Anterior cingulate cortex (tissue), 58 donors: ENCODE measurements at regions not wholly inside any gene's neighbourhood (a gene's known extent, or its start where the extent isn't known, plus 50 kb on each side); places are given as distances from the start of the nearest gene placed in this dataset.
A peak's percentile ranks its signal among the peaks of the same experiment; 100 is the strongest.

Experiments used
- DNase-seq, 58 donors: peaks; one replicate each; lab custom pipeline; 2025; lab: John Stamatoyannopoulos, UW

DNA sequence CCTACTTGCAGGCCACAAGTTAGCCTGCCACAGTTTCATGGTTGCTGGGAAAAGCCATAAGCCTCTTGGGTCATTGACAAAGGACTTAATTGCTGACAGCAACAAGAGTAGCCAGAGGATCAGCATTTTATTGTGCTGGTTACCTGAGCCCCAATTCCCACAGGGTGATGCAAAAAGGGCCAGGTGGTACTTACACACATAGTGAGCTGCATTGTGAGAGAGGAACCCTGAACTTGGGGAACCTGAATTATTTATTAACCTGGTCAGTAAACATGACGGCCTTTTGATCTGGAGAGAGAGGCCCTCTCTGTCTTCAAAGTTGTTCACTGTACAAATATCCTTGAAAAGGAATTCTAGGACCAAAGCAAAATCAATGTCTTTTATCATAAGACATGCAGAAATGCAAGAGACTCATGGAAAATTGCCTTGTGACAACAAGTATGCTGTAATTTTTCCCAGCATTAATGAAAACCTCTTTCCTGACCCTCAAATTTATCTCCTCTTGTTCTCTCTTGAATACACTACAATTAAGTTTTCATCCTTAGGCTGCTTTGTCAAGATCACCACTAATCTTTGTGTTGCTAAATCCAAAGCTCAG, 102.9 kb upstream of the PHYHIPL start:
- DNase-seq, result no peak

DNA sequence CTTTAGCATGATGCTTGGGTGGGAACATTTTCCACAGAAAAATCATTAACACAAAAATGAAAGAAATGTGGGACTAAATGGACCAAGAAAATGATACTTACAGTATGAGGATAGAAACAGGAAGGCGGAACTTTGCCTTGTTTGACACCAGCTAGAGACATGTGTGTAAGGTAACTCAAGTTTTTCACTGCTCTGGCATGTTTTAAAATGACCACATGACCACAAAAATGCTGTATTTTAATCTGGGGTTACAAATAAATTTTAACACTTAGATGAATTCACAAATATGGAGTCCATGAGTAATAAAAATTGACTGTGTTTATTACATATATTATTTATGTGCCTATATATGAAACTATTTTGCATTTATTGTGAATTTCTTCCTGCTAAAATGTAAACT, 100.9 kb upstream of the PHYHIPL start:
- DNase-seq, result no peak

DNA sequence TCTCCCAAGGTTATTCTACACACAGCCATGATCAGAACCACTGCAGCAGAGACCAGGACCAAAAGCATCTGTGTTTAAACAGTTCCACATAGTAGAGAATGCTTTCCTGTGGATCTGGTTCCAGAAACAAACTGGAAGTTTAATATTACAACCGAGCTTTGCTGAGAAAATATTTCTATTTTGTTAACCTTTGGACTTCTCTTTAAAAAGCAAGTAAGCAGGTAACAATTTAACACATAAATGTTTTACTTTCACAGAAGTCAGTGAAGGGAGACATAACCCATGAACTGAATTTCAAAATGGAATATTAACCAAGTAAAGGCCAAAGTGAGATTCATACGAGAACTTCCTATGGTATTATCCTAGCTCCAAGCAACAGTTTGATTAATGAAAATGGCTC, 98.6 kb upstream of the PHYHIPL start:
- DNase-seq, result no peak

DNA sequence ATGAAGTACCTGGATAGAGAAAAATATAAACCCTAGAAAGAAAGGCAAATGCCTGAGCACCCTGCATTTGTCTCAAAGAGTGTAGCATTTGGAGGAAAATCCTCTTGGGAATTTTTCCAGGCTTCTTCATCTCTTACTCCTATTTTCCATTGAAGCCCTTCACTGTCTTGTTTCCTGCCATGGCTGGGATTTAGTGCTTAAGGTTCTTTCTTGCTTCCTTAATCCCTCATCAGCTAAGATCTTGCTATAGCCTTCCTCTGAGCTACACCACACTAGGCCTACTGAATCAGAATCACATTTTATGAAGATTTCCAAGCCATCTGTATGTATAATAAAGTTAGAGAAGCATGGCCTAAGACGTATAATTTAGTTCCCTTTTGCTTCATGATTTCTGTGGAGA, 97.5 kb upstream of the PHYHIPL start:
- DNase-seq, result no peak

DNA sequence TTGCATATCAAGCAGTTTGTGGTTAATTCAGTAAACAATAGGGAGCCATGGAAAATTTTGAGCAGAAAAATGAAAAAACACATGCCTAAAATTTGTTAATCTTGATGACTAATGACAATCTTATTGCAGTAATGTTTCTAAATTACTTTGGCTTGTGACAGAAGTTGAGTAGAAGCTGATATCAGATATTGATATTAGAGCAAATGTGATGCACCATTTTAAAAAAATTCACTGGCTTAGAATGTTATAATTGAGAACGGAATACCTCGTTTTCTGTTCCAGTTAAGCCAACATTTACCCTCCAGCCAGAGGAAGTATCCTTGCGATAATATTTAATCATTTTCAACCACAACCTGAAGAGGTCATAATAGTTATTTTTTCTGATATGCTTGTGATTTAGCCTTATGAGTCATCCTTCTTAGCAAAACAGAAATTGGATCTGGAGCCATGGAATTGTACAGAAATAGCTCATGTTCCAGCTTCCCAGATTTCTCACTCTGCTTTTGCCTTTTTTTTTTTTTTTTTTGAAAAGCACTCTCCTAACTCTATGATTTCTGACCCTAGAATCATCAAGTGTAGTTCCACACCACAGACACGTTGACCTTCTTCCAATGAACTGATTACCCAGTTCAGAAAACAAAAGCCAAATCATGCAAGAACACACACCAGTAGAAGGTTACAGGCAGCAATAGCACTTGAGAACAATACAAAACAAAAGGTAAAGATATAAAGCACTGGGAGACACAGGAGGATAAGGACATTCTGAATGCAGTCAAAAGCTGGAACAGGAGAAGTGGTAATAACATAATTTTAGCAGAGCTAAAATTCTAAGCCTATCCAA, 96.8 kb upstream of the PHYHIPL start:
- no peak for DNase-seq

DNA sequence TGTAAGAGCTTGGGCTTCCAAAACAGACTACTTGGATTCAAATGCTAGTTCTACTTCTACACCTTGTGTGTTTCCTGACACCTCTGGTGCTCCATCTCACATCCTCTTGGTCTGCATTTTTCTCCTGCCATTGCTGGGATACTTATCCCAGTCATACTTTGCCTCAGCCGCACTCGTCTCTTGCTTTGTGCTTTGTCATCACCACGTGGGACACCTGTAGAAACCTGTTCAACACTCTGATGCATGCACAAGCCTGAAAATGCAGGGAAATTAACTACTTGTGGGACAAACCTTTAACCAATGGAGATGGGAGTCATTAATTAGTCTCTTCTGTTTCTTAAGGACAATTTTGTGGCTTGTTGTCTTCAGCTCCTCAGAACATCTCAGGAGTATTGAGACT, 94.2 kb upstream of the PHYHIPL start:
- DNase-seq, result no peak

DNA sequence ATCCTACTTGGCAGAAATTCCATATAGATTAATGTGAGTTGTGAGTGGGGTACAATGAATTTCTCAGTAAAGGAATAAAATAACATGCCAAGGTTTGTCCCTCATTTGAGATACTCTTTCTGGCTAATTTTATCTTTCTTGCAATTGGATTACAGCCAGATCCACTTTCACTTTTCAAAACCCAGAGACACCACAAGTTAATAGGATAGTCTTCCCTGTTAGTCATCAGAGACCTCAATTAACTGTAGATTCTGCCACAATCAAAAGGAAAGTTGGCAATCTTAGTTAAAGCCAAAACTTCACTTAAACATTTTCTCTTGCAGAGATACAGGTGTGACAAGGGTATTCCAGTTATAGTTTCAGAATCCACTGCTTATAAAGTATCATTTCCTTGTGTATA, 91.4 kb upstream of the PHYHIPL start:
- DNase-seq, result no peak

DNA sequence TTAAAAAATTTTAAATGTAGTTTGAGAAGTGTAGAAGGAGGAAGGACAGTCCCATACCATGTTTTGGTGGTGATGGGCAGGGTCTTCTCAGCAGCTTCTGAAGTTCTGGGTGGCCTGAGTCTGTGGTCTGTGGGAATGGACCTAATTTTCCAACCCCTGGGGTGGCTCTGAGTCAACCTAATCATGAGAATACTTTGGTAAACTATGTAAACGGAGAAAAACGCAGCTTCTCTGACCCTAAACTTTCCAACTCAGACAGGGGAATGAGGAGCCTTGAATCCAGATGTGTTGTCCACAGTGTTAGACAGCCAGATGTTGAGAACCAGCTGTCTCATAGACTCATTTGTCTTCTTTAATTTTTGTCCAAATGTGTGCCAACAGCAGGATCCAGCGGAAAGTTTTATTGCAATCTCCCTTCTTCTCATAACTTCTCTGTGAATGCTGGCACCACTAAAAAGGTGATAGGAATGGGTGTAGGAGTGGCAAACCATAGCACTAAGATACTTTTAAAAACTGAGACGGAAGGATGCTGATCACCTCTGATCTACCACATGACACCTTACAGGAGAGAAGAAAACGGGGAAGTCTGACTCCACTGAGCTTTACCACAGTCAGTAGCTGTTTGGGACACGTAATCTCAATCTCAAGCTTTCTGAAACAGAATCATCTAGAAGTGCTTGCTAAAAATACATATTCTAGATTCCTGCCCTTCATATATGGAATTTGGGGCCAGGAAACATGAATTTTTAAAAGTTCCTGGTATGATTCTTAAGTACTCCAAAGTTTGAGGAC, 90.5 kb upstream of the PHYHIPL start:
- DNase-seq, result no peak

DNA sequence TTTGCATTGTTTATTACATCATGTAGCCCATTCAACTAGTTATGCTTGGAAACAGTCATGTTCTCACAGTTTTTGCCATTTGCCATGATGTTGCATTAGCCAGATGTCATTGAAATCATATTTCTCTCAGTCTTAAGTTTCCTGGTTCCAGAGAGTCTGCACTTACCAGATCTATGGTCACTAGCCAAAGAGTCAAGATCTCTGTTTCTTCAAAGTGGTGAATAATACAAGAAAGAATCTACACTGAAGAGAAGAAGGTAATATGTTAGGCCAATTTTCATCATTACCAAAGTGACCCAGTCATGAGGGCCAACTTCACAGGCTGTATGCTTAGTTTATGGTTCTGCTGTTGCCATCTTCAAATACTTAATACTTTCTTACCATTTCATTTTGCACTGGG, 89.0 kb upstream of the PHYHIPL start:
- no peak for DNase-seq

DNA sequence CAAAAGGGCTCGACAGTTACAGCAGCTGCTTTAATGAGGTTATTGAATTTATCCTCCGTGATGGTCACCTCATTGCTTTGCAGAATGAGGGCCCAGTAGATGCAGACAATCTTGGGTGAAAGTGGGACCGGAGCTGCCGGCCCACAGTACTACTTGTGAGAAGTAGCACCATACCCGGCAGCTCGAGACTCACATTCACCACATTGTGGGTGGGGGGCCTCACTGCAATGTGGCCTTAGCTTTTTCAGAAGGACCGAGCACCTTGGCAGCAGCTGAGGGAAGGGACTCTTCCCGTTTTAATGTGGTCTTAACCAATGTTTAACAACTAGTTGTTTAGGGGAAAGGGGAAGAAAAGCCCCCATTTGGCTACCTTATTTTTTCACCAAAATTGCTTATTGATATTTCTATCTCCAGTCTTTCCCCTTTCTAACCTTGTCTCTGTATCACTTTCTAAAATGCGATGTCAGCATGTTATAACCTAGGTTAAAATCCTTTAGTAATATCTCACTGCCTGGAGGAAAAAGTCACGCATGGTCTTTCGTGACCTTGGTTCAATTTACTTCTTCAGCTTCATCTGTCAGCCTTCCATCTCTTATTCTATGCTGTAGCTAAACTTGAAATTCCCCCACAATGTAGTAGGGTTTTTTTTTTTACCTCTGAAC, 87.4 kb upstream of the PHYHIPL start:
- DNase-seq, result no peak

DNA sequence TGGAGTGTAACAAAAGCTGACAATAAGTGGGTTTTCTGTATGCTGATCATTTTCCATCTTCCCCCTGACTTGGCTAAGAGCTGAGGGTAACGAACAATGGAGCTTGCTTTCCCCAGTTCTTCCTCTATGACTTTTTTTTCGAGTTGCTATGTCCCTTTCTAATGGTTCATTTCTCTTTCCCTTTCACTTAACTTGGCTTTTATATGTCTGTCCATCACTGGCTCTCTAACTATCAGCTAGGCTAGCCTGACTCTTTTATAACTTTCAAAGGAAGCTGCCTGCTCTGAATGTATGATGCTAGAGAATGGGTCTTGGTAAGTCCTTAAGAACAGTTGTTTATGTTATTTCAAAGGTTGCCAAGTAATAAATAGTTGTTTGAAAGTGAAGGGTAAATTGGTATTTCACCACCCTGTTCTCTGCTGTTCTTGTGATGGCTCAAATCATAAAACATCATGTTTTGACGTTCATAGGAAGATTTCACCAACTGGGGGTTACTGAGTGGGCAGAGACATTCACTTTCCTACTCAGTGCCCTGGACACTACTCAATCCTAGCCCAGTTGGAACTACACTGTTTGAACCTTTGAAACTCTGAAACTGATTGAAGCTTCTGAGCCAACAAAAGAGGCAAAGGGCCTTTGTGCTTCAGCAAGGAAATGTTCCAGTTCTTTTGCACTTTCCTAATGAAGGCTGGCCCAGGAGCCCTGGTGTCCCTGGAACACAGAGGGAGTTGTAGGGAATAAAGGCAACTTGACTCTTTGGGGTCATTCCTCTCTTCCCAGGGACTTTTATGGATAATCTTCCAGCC, 85.4 kb upstream of the PHYHIPL start:
- peak in 39 of 58 donors; percentile 3 to 81 (median 23) for DNase-seq

DNA sequence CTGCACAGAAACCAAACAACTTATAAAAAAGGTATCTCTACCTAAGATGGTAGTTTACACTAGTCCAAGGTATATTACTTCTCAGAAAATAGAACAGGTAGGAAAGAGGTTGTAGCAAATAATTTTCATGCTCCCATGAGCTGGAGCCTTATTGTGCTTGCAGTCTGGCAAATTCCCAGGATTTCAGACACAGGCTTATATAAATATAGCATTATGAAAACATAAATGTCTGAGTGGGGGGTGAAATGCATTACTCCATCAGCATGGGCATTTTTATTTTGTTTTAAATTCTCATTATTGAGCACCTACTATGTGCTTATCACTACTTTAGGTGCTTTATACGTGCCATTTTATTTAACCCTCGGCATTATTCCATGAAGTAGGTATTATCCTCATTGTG, 83.0 kb upstream of the PHYHIPL start:
- DNase-seq, result no peak

DNA sequence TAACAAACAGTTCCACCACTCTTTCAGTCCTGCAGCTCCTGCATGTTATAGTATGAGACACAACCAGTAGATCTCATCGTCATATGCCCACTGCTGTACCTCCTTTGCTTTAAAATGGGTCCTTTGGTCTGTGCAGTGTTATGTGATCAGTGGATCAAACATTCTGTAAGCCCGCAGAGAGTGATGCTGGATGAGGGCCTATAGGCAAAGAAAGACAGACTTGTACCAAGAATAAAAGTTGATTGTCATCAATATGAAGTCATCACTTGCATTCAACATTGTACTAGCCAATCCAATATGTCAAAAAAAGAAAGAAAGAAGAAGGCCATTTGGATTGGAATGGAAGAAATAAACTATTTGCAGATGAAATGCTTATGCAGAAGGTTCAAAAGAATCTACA, 79.8 kb upstream of the PHYHIPL start:
- DNase-seq, result peak in 17 of 58 donors; percentile 3 to 63 (median 16)

DNA sequence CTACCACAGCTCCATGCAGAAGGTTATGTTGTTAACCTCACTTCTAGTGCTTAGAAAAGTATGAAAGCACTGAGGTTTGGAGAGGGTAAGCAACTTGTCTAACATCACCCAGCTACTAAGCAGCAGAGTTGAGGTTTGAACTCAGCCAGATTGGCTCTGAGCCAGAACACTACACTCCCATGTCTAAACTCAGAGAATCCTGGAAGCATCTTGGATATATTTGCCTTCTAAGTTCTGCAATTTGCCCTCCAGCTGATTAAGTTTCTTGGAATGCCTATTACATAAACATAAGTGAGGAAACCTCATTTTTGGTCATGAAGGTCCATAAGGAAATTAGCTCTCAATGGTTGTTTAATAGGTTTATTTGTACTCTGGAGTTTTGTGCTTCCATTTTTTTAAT, 78.1 kb upstream of the PHYHIPL start:
- peak in 1 of 58 donors; percentile 27 for DNase-seq

DNA sequence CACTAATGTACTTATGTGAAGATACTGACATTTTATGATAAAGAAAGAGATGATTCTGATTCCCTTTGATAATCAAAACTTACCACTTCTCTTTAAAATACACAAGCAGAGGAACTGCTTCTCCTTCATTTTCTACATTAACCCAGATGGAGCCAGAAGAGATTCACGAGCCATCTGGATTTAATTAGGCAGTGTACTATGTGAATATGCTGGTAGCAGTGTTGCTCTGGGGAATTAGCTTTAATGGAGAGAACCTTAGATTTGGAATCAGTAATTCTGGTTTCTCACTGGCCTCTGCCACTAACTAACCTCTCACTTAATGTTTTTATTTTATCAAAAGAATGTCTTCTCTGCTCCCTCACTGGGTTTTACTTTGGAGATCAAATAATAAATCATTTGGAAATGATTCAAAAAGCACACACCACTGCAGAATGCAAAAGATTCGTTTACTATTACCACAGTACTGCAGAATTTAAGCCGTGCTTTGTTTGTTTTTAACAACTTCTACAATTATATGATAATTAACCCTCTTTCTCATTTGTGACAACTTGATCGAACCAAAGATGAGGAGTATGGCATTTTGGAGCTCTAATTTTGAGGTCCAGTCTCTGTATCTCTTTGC, 77.5 kb upstream of the PHYHIPL start:
- peak in 1 of 58 donors; percentile 10 for DNase-seq

DNA sequence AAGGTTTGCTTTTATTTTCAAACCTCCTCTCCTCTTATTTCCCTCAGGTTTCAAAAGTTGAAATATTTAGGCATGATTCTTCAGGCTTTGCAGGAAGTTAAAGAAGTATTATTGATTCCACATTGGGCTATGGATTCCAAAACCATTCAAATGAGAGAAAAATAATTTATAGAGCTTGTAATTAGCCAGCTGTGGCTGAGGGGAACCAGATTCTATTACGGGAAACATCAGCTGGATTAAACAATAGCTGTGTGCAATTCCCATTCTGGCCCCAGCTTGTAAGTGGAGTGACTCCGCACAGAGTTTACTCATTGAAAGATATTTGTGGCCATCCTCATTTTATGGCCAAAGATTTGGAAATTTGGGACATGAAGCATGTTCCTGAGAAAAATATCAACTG, 77.0 kb upstream of the PHYHIPL start:
- peak in 2 of 58 donors; percentile 8 to 22 for DNase-seq

DNA sequence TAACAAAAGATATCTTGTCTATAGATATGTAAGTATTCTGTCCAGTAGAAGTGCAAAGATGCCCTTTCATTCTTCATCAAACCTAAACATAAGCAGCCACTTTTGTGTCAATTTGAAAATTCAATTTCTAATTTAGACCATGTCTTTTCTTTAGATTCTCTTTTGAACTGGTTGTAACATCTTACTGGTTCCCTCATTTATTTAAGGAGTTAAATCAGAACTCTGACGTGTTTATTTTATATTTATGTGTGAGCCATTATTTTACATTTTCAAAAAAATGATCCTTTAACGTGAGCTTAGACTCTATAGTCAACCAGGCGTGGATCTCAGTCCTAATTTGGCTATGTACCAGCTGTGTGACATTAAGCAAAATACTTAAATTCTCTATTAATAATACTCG, 74.0 kb upstream of the PHYHIPL start:
- DNase-seq, result no peak

DNA sequence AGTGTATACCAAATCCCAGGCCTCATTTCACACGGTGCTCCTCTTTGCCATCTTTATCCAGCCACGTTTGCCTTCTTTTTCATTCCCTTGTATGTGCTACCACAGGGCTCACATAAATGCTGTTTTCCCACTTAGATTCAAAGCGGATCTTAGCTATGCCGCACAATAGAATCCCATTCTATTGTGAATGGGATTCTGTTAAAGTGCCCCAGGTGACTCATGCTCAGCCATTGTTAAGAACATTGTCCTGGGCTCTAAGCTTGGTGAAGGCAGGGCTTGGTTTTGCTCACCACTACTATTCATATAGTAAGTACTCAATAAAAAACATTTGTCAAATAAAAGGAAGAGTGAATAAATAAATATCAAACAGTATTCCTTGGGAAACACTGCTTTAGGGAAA, 72.3 kb upstream of the PHYHIPL start:
- DNase-seq, result no peak

DNA sequence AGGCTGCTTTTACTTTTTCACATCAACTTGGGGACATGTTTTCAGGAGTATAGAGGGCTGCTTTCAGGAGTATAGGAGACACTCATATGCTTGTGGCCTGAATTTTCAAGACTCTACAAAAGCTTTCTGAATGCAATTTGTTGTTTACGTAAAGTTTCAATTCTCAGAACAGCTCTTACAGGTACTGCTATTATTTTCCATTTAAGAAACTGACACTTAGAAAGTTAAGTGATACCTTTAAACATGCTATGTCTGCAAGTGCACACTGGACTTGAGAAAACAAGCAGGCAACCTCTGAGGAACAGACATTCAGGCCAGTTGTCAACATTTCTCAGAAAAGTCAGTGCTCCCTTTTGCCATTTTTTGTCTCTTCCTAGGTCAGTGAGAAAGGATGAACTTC, 70.0 kb upstream of the PHYHIPL start:
- no peak for DNase-seq

DNA sequence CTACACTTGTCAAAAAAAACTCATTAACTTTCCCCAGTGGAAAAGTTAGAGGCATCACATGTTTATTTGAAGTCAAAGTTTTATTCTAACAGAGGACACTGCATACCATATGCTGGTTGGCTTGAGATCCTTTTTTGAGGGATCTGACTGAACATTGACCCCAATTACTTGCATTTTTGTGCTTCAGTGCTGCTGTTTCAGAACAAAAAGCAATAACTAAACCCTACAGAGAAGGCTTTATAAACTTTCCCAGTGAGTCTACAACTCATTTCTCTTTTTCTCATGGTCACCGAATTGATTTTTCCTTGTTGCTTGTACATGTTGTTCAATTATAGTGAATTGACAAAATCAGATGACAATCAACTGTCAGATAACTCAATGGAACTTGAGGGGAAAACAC, 69.3 kb upstream of the PHYHIPL start:
- no peak for DNase-seq
